SK-N-SH treated with all-trans-retinoic acid at 6 μM for 48 hours (cell line): ENCODE measurements at regions not wholly inside any gene's neighbourhood (a gene's known extent, or its start where the extent isn't known, plus 50 kb on each side); places are given as distances from the start of the nearest gene placed in this dataset.

Experiments
- ATAC-seq: fragments of 200-7000 bp; cut with Tn5 transposase; 3 replicates; pipeline ENCODE4 v1.9.1; 2020; ENCODE audit warnings: mild to moderate bottlenecking, moderate library complexity
- ARNTL ChIP-seq: fragments of 450-650 bp; formaldehyde crosslinking; IDR thresholded peaks from 2 replicates; pipeline ENCODE4 v1.5.0; 2020; ENCODE audit warnings: low read depth, mild to moderate bottlenecking, moderate library complexity, borderline replicate concordance
- BACH2 ChIP-seq: fragments of 250-450 bp; sonication (Bioruptor Pico); IDR thresholded peaks from 2 replicates; pipeline ENCODE4 v1.9.0; 2021; ENCODE audit warnings: mild to moderate bottlenecking, borderline replicate concordance
- CSRNP3 ChIP-seq: fragments of 250-450 bp; sonication (Bioruptor Pico); IDR thresholded peaks from 2 replicates; pipeline ENCODE4 v1.5.1; 2021; ENCODE audit warnings: mild to moderate bottlenecking, moderate library complexity
- ESRRG ChIP-seq: fragments of 250-450 bp; sonication (Bioruptor Pico); IDR thresholded peaks from 2 replicates; pipeline ENCODE4 v1.6.1; 2021; ENCODE audit warnings: mild to moderate bottlenecking
- GLIS3 ChIP-seq: fragments of 250-450 bp; sonication (Bioruptor Pico); IDR thresholded peaks from 2 replicates; pipeline ENCODE4 v1.5.0; 2020; ENCODE audit warnings: mild to moderate bottlenecking, moderate library complexity
- ISL1 ChIP-seq: fragments of 250-450 bp; sonication (Bioruptor Pico); IDR thresholded peaks from 2 replicates; pipeline ENCODE4 v2.1.2; 2022; ENCODE audit warnings: mild to moderate bottlenecking, moderate library complexity
- OSR1 ChIP-seq: fragments of 250-450 bp; sonication (Bioruptor Pico); IDR thresholded peaks from 2 replicates; pipeline ENCODE4 v1.8.0; 2022; ENCODE audit warnings: moderate library complexity, mild to moderate bottlenecking, inconsistent platforms
- PPARA ChIP-seq: fragments of 250-450 bp; sonication (Bioruptor Pico); IDR thresholded peaks from 2 replicates; pipeline ENCODE4 v1.5.0; 2020; ENCODE audit warnings: mild to moderate bottlenecking, borderline replicate concordance
- RARB ChIP-seq: fragments of 250-450 bp; sonication (Bioruptor Pico); IDR thresholded peaks from 2 replicates; pipeline ENCODE4 v1.8.0; 2021; ENCODE audit warnings: mild to moderate bottlenecking, moderate library complexity
- TCF4 ChIP-seq: fragments of 250-450 bp; sonication (Bioruptor Pico); IDR thresholded peaks from 2 replicates; pipeline ENCODE4 v1.8.0; 2021; ENCODE audit warnings: mild to moderate bottlenecking, moderate library complexity, borderline replicate concordance
- TOX ChIP-seq: fragments of 250-450 bp; sonication (Bioruptor Pico); IDR thresholded peaks from 2 replicates; pipeline ENCODE4 v1.8.0; 2021; ENCODE audit warnings: mild to moderate bottlenecking, moderate library complexity, borderline replicate concordance
- TSHZ2 ChIP-seq: fragments of 250-450 bp; sonication (Bioruptor Pico); IDR thresholded peaks from 2 replicates; pipeline ENCODE4 v1.5.0; 2020; ENCODE audit warnings: mild to moderate bottlenecking, moderate library complexity
- ZC3H10 ChIP-seq: fragments of 250-450 bp; sonication (Bioruptor Pico); IDR thresholded peaks from 2 replicates; pipeline ENCODE4 v1.5.1; 2021; ENCODE audit warnings: mild to moderate bottlenecking, moderate library complexity
- ZFP3 ChIP-seq: fragments of 250-450 bp; sonication (Bioruptor Pico); IDR thresholded peaks from 2 replicates; pipeline ENCODE4 v1.5.0; 2020; ENCODE audit warnings: mild to moderate bottlenecking, moderate library complexity
- ZFP30 ChIP-seq: fragments of 450-650 bp; formaldehyde crosslinking; IDR thresholded peaks from 2 replicates; pipeline ENCODE4 v1.5.0; 2022; ENCODE audit warnings: mild to moderate bottlenecking, moderate library complexity
- ZNF565 ChIP-seq: fragments of 450-650 bp; formaldehyde crosslinking; conservative IDR thresholded peaks from 2 replicates; pipeline ENCODE4 v1.5.0; 2020; ENCODE audit warnings: low read depth, mild to moderate bottlenecking, moderate library complexity
- ZNF70 ChIP-seq: fragments of 450-650 bp; formaldehyde crosslinking; IDR thresholded peaks from 2 replicates; pipeline ENCODE4 v1.5.0; 2020; ENCODE audit warnings: mild to moderate bottlenecking, moderate library complexity
- ZNF8 ChIP-seq: fragments of 450-650 bp; formaldehyde crosslinking; IDR thresholded peaks from 2 replicates; pipeline ENCODE4 v1.5.0; 2020; ENCODE audit warnings: mild to moderate bottlenecking, moderate library complexity
- TF ChIP-seq, protein P1 (sequence below): fragments of 250-450 bp; sonication (Bioruptor Pico); IDR thresholded peaks from 2 replicates; pipeline ENCODE4 v1.8.0; 2021; ENCODE audit warnings: low read depth, mild to moderate bottlenecking, moderate library complexity, borderline replicate concordance
- TF ChIP-seq, protein P2 (sequence below): fragments of 250-450 bp; sonication (Bioruptor Pico); IDR thresholded peaks from 2 replicates; pipeline ENCODE4 v1.8.0; 2020; ENCODE audit warnings: mild to moderate bottlenecking, moderate library complexity, borderline replicate concordance
- TF ChIP-seq, protein P3 (sequence below): fragments of 250-450 bp; sonication (Bioruptor Pico); IDR thresholded peaks from 2 replicates; pipeline ENCODE4 v1.5.1; 2020; ENCODE audit warnings: low read depth, mild to moderate bottlenecking, moderate library complexity

DNA sequence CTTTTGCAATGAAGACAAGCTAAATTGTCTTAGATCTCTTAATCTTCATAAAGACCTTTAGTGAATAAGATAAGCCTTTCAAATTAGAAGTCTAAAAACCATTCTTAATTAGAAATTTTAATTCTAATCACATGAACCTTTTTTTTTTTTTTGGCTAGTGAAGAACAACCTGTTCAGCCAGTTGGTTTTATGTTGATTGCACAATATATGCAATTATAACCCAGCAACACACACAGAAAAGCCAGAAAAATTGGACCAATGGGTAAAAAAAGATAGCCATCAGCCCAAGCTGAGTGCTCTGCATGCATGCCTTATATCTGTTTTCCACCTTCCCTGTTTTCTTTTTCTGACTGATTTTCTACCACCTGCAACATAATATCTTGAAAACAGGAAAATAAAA lies 252.2 kb downstream of the SYT10 start:
- ATAC-seq = no peak
- no peak for TF ChIP-seq TOX (CRISPR knock-in tag)
- TF ChIP-seq CSRNP3 (CRISPR knock-in tag) = no peak
- TF ChIP-seq RARB (CRISPR knock-in tag) = no peak
- no peak for TF ChIP-seq ISL1 (CRISPR knock-in tag)
- no peak for TF ChIP-seq ZNF8
- no peak for TF ChIP-seq ZC3H10 (CRISPR knock-in tag)
- TF ChIP-seq ZNF70 = no peak
- TF ChIP-seq ZFP3 (CRISPR knock-in tag) = no peak
- no peak for TF ChIP-seq OSR1
- TF ChIP-seq TSHZ2 (CRISPR knock-in tag) = no peak
- TF ChIP-seq, protein P1, sequence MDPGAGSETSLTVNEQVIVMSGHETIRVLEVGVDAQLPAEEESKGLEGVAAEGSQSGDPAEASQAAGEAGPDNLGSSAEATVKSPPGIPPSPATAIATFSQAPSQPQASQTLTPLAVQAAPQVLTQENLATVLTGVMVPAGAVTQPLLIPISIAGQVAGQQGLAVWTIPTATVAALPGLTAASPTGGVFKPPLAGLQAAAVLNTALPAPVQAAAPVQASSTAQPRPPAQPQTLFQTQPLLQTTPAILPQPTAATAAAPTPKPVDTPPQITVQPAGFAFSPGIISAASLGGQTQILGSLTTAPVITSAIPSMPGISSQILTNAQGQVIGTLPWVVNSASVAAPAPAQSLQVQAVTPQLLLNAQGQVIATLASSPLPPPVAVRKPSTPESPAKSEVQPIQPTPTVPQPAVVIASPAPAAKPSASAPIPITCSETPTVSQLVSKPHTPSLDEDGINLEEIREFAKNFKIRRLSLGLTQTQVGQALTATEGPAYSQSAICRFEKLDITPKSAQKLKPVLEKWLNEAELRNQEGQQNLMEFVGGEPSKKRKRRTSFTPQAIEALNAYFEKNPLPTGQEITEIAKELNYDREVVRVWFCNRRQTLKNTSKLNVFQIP (CRISPR knock-in tag) = no peak
- no peak for TF ChIP-seq ARNTL (CRISPR knock-in tag)
- TF ChIP-seq, protein P2, sequence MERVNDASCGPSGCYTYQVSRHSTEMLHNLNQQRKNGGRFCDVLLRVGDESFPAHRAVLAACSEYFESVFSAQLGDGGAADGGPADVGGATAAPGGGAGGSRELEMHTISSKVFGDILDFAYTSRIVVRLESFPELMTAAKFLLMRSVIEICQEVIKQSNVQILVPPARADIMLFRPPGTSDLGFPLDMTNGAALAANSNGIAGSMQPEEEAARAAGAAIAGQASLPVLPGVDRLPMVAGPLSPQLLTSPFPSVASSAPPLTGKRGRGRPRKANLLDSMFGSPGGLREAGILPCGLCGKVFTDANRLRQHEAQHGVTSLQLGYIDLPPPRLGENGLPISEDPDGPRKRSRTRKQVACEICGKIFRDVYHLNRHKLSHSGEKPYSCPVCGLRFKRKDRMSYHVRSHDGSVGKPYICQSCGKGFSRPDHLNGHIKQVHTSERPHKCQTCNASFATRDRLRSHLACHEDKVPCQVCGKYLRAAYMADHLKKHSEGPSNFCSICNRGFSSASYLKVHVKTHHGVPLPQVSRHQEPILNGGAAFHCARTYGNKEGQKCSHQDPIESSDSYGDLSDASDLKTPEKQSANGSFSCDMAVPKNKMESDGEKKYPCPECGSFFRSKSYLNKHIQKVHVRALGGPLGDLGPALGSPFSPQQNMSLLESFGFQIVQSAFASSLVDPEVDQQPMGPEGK = no peak
- TF ChIP-seq TCF4 = no peak
- no peak for TF ChIP-seq ESRRG (CRISPR knock-in tag)
- no peak for TF ChIP-seq GLIS3 (CRISPR knock-in tag)
- TF ChIP-seq PPARA (CRISPR knock-in tag) = no peak
- no peak for TF ChIP-seq ZNF565 (CRISPR knock-in tag)
- TF ChIP-seq, protein P3, sequence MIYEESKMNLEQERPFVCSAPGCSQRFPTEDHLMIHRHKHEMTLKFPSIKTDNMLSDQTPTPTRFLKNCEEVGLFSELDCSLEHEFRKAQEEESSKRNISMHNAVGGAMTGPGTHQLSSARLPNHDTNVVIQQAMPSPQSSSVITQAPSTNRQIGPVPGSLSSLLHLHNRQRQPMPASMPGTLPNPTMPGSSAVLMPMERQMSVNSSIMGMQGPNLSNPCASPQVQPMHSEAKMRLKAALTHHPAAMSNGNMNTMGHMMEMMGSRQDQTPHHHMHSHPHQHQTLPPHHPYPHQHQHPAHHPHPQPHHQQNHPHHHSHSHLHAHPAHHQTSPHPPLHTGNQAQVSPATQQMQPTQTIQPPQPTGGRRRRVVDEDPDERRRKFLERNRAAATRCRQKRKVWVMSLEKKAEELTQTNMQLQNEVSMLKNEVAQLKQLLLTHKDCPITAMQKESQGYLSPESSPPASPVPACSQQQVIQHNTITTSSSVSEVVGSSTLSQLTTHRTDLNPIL (CRISPR knock-in tag) = no peak

DNA sequence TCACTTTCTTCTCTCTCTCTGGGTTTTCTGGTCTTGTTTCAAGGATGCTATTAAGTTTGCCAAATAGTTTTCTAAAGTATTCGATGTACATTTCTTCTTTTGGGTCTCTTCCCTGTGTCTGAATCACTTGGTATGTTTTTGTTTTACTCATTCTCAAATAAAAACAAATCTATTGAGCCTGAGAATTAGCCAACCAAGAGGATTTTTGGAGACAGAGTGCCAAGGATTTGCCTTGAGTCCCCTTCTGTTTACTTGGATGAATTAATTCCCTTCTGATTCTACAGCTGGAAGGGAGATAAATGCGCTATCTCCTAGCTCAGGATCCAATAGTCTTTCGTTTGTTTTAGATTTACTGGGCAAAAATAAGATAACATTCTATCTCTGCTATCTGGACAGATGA lies 255.5 kb downstream of the SYT10 start:
- ATAC-seq = no peak
- TF ChIP-seq BACH2 (CRISPR knock-in tag) (no peak), TSHZ2 (CRISPR knock-in tag) (no peak), ISL1 (CRISPR knock-in tag) (no peak), ZFP30 (CRISPR knock-in tag) (no peak), ZNF8 (no peak), ZNF565 (CRISPR knock-in tag) (no peak), CSRNP3 (CRISPR knock-in tag) (no peak), ZNF70 (no peak)
